ENCODE measurements at regions not wholly inside any gene's neighbourhood (a gene's known extent, or its start where the extent isn't known, plus 50 kb on each side); places are given as distances from the start of the nearest gene placed in this dataset.
A peak's percentile ranks its signal among the peaks of the same experiment; 100 is the strongest.
"Not testable (repeated sequence)": the region's sequence is repeated elsewhere in the genome, so short reads cannot be mapped to it uniquely, and the experiment has no call there.

- DNase-seq = no peak
Measured at GRCh38 chr3:104190681-104191080, 1176.0 kb upstream of the ALCAM start.

- DNase-seq = no peak
Measured at GRCh38 chr3:104198131-104198530, 1168.6 kb upstream of the ALCAM start.

GRCh38 chr3:104206925-104207324 lies 1159.8 kb upstream of the ALCAM start:
- DNase-seq = no peak

GRCh38 chr3:104214277-104214676 lies 1152.4 kb upstream of the ALCAM start:
- DNase-seq = no peak

- no peak for DNase-seq
Measured at GRCh38 chr3:104214937-104215336, 1151.8 kb upstream of the ALCAM start.

GRCh38 chr3:104219046-104219445 lies 1147.7 kb upstream of the ALCAM start:
- DNase-seq = not testable (repeated sequence)

- no peak for DNase-seq
Measured at GRCh38 chr3:104234442-104235194, 1132.1 kb upstream of the ALCAM start.

GRCh38 chr3:104244680-104245220 lies 1122.0 kb upstream of the ALCAM start:
- DNase-seq = no peak

GRCh38 chr3:104245261-104245660 lies 1121.4 kb upstream of the ALCAM start:
- no peak for DNase-seq

- DNase-seq = no peak
Measured at GRCh38 chr3:104245981-104246380, 1120.7 kb upstream of the ALCAM start.

- no peak for DNase-seq
Measured at GRCh38 chr3:104257486-104257885, 1109.2 kb upstream of the ALCAM start.

GRCh38 chr3:104263477-104263876 lies 1103.2 kb upstream of the ALCAM start:
- DNase-seq = no peak

- DNase-seq = not testable (repeated sequence)
Measured at GRCh38 chr3:104266219-104266618, 1100.5 kb upstream of the ALCAM start.

- no peak for DNase-seq
Measured at GRCh38 chr3:104269771-104270170, 1096.9 kb upstream of the ALCAM start.

- peak in 1 of 2 donors; percentile 2 for DNase-seq
Measured at GRCh38 chr3:104273046-104273649, 1093.6 kb upstream of the ALCAM start.

- DNase-seq = no peak
Measured at GRCh38 chr3:104275199-104275598, 1091.5 kb upstream of the ALCAM start.

- DNase-seq = no peak
Measured at GRCh38 chr3:104279617-104280016, 1087.1 kb upstream of the ALCAM start.

- DNase-seq = no peak
Measured at GRCh38 chr3:104281713-104282112, 1085.0 kb upstream of the ALCAM start.

- DNase-seq = no peak
Measured at GRCh38 chr3:104286645-104287044, 1080.1 kb upstream of the ALCAM start.

GRCh38 chr3:104291437-104291851 lies 1075.3 kb upstream of the ALCAM start:
- no peak for DNase-seq

- no peak for DNase-seq
Measured at GRCh38 chr3:104291878-104292277, 1074.8 kb upstream of the ALCAM start.

GRCh38 chr3:104297617-104298016 lies 1069.1 kb upstream of the ALCAM start:
- DNase-seq = no peak

- DNase-seq = no peak
Measured at GRCh38 chr3:104298662-104299061, 1068.0 kb upstream of the ALCAM start.

- DNase-seq = no peak
Measured at GRCh38 chr3:104316118-104316517, 1050.6 kb upstream of the ALCAM start.
